ENCODE measurements at regions not wholly inside any gene's neighbourhood (a gene's known extent, or its start where the extent isn't known, plus 50 kb on each side); places are given as distances from the start of the nearest gene placed in this dataset.
"Not testable (repeated sequence)": the region's sequence is repeated elsewhere in the genome, so short reads cannot be mapped to it uniquely, and the experiment has no call there.

DNA sequence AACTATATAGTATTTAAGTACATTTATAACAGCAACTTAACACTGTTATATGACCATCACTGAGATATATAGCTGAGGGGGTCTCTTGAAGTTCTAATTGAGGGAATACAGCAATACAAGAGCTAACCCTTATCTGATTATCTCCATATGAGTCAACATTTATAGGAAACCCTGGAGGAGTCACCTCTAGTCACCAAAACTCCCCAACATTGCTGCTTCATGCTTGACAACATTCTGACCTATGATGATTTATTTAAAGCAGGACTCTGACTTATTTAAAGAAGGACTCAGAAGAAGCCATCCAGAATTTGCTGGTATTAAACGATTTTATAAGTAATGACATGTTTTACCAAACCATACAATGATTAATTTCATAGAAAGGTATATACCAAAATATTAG lies 182.6 kb upstream of the NOX3 start:
- no peaks in the 10 kb centered on the region for H3K4me1 ChIP-seq (ENCODE audit: insufficient read depth, low read length)
- H3K9ac ChIP-seq (ENCODE audit: low read depth, low read length), result no peak overlapping the region
- H3K36me3 ChIP-seq (ENCODE audit: insufficient read depth, low read length), result no peaks in the 10 kb centered on the region
- no peaks in the 10 kb centered on the region; the same call in 1 of the 2 replicates for H3K9me3 ChIP-seq (ENCODE audit: control insufficient read depth, insufficient read depth, low read length)

DNA sequence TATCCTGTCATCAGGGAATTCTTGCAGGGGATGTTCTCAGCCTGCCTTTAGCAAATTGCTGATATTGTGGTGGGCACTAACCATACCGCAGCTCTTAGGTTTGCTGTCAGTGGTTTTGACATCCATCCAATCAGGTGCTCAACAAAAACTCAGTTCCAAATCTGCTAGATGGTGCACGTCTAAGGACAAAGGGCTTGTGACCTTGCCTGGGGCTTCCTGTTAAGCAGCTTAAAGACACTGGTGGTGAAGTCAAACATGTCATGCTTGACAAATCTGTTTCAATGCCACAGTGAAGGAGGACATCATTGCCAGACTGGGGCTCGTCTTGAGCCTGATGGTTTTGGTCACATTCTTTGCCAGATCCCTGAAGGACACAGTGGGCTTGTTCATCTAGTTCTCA lies 179.8 kb upstream of the NOX3 start:
- H3K36me3 ChIP-seq (ENCODE audit: insufficient read depth, low read length), result no peaks in the 10 kb centered on the region
- no peaks in the 10 kb centered on the region for H3K4me1 ChIP-seq (ENCODE audit: insufficient read depth, low read length)
- H3K9ac ChIP-seq (ENCODE audit: low read depth, low read length), result no peak overlapping the region
- H3K9me3 ChIP-seq (ENCODE audit: control insufficient read depth, insufficient read depth, low read length), result no peaks in the 10 kb centered on the region; the same call in 1 of the 2 replicates

DNA sequence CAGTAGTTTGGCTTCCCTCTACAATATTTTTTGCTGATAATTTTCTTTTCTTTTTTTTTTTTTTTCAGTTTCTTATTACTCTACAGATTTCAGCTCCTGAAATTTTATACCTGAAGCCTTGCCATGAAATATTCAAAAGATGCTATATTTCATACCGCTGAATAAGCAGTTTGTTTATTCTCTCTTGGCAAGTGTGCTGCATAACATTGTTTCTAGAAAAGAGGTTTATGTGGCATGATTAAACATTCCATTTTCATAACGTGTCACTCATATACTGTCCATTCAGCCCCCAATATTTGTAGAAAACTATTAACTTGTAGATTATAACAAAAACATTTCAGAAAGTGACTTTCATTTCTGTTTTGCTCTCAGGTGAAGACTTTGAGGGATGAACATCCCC lies 174.4 kb upstream of the NOX3 start:
- Histone ChIP-seq H3K36me3 (ENCODE audit: insufficient read depth, low read length) (no peaks in the 10 kb centered on the region), H3K9me3 (ENCODE audit: control insufficient read depth, insufficient read depth, low read length) (no peaks in the 10 kb centered on the region), H3K9ac (ENCODE audit: low read depth, low read length) (no peak overlapping the region), H3K4me1 (ENCODE audit: insufficient read depth, low read length) (no peaks in the 10 kb centered on the region)

DNA sequence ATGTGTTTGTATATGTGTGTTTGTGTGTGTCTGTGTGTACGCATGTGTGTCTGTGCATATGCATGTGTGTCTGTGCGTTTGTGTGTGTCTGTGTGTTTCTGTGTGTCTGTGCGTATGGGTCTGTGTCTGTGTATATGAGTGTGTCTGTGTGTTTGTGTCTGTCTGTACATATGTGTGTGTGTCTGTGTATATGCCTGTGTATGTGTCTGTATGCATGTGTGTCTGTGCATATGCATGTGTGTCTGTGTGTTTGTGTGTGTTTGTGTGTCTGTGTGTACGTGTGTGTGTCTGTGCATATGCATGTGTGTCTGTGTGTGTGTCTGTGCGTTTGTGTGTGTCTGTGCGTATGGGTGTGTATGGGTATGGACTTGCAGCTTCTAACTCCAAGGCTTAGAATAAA lies 174.0 kb upstream of the NOX3 start:
- H3K9ac ChIP-seq (ENCODE audit: low read depth, low read length), result no peak overlapping the region
- no peaks in the 10 kb centered on the region for H3K36me3 ChIP-seq (ENCODE audit: insufficient read depth, low read length)
- no peaks in the 10 kb centered on the region for H3K4me1 ChIP-seq (ENCODE audit: insufficient read depth, low read length)
- no peaks in the 10 kb centered on the region for H3K9me3 ChIP-seq (ENCODE audit: control insufficient read depth, insufficient read depth, low read length)

DNA sequence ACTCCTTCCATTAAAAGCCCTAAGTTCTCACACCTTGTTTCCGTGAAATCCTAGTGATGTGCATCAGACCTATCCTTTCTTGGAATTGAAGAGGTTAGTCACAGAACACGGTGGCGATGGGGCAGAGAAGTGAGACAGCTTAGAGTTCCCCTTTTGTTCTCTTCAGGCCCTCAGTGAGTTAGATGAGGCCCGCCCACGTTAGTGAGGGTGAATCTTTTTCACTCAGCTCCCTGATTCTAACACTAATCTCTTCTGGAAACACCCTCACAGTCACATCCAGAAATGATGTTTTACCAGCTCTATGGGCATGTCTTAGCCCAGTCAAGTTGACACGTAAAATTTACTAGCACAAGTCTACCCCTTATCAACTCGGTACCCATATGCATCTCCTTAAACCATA lies 172.7 kb upstream of the NOX3 start:
- no peaks in the 10 kb centered on the region for H3K9me3 ChIP-seq (ENCODE audit: control insufficient read depth, insufficient read depth, low read length)
- peaks cover 4% of the 10 kb centered on the region for H3K4me1 ChIP-seq (ENCODE audit: insufficient read depth, low read length)
- no peaks in the 10 kb centered on the region for H3K36me3 ChIP-seq (ENCODE audit: insufficient read depth, low read length)
- H3K9ac ChIP-seq (ENCODE audit: low read depth, low read length), result no peak overlapping the region

DNA sequence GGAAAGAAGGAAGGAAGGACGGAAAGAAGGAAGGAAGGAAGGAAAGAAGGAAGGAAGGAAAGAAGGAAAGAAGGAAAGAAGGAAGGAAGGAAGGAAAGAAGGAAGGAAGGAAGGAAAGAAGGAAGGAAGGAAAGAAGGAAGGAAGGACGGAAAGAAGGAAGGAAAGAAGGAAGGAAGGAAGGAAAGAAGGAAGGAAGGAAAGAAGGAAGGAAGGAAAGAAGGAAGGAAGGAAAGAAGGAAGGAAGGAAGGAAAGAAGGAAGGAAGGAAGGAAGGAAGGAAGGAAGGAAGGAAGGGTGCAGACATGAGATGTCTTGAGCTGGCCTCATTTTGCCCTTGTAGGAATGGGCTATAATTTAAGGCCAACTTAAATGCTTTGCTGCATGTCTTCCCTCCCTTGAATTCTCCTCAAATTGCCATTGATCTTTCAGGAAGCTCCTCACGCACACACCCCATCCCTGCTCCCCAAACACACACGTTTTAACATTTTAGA lies 172.1 kb upstream of the NOX3 start:
- not testable (repeated sequence) for H3K4me1 ChIP-seq (ENCODE audit: insufficient read depth, low read length)

DNA sequence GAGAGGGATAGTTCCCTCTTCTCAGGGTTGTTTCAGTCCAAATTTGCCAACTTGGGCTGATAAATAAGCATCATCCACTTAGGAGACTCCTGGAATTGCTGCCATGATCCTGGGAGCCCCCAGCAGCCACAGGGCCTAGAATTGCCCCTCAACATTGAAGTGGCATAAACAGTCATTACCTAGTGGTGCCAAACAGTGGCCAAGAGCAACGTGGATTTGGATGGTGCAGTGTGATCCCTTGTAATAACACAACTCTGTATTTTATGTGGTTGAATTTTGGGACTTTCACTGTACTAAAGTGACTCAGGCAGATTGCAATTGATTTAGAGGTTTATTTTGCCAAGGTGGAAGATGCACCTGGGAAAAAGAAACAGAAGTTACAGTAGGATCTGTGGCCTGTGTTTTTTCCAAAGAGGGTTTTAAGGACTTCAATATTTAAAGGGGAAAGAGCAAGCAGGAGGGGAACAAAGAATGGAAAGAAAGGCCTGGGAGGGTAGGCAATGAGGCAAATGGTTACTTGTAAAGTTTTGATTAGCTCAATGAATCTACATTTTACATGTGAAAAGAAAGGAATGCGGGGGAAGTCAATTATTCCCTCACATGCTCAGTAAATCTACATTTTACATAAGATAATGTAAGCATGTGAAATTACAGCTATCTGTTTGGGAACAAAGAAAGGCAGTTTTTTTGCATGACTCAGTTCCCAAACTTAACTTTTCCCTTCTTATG lies 168.0 kb upstream of the NOX3 start:
- Histone ChIP-seq H3K9ac (ENCODE audit: low read depth, low read length) (no peak overlapping the region), H3K9me3 (ENCODE audit: control insufficient read depth, insufficient read depth, low read length) (no peaks in the 10 kb centered on the region), H3K36me3 (ENCODE audit: insufficient read depth, low read length) (no peaks in the 10 kb centered on the region), H3K4me1 (ENCODE audit: insufficient read depth, low read length) (peaks cover 6% of the 10 kb centered on the region)

More for the DNA sequence above, 172.1 kb upstream of the NOX3 start:
- H3K9me3 ChIP-seq (ENCODE audit: control insufficient read depth, insufficient read depth, low read length); H3K9ac ChIP-seq (ENCODE audit: low read depth, low read length); H3K36me3 ChIP-seq (ENCODE audit: insufficient read depth, low read length): not testable (repeated sequence)

DNA sequence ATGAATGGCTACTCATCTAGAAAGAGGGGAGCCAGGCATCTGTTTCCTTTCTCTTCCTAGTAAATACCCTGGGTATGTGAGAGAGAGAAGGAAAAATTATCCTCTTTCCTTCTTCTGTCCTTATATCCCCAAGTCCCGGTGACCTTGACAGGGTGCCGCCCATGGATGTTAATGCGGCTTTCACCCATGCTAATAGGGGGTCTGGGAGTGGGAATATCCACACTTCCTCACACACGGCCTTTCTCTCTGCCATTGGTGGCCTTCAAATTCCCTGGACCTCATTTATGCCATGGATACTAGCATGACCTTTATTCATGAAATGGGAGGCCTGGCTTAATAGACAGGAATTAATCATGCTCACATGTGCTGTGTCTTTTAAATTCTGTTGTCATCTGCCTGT lies 159.0 kb upstream of the NOX3 start:
- peaks cover 27% of the 10 kb centered on the region for H3K9me3 ChIP-seq (ENCODE audit: control insufficient read depth, insufficient read depth, low read length)
- no peaks in the 10 kb centered on the region for H3K4me1 ChIP-seq (ENCODE audit: insufficient read depth, low read length)
- no peak overlapping the region for H3K9ac ChIP-seq (ENCODE audit: low read depth, low read length)
- H3K36me3 ChIP-seq (ENCODE audit: insufficient read depth, low read length), result no peaks in the 10 kb centered on the region

DNA sequence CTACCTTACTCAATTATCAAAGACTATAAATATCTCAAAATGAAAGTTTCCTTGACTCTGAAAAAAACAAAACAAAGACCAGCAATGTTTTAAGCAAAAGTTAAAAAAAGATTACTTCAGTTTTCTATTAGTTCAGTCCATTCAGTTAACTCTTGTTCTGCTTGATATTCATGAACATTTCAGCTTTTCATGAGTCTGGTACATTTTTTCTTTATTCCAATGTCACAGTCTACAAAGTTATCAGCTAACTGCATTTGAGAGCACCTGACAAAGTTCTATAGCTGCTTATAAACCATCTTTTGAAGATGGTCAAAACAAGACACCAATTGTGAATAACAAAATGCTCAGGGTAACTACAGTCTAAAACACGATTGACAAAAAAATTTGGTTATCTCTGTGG lies 156.1 kb upstream of the NOX3 start:
- H3K9ac ChIP-seq (ENCODE audit: low read depth, low read length), result no peak overlapping the region
- H3K9me3 ChIP-seq (ENCODE audit: control insufficient read depth, insufficient read depth, low read length), result peaks cover 25% of the 10 kb centered on the region
- H3K4me1 ChIP-seq (ENCODE audit: insufficient read depth, low read length), result no peaks in the 10 kb centered on the region
- no peaks in the 10 kb centered on the region for H3K36me3 ChIP-seq (ENCODE audit: insufficient read depth, low read length)

DNA sequence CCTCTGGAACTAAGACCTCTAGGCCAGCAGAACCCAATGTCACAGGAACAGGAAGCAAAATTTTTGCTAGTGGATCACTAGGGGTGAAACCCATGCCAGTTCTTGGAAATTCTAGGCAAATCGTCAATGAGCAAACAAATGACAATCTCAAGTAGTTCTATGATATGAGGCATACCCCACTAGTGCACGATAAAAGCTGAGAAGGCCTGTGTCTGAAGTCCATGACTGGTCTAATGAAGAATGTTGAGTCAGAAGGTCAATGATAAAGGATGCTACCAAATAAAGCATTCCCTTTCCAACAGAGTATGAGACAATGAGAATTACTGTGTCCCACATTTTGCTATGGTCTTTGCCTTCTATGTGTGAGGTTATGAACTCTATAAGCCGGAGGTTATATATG lies 149.4 kb upstream of the NOX3 start:
- no peaks in the 10 kb centered on the region for H3K36me3 ChIP-seq (ENCODE audit: insufficient read depth, low read length)
- no peak overlapping the region for H3K9ac ChIP-seq (ENCODE audit: low read depth, low read length)
- no peaks in the 10 kb centered on the region for H3K4me1 ChIP-seq (ENCODE audit: insufficient read depth, low read length)
- H3K9me3 ChIP-seq (ENCODE audit: control insufficient read depth, insufficient read depth, low read length), result no peaks in the 10 kb centered on the region; the same call in 1 of the 2 replicates

DNA sequence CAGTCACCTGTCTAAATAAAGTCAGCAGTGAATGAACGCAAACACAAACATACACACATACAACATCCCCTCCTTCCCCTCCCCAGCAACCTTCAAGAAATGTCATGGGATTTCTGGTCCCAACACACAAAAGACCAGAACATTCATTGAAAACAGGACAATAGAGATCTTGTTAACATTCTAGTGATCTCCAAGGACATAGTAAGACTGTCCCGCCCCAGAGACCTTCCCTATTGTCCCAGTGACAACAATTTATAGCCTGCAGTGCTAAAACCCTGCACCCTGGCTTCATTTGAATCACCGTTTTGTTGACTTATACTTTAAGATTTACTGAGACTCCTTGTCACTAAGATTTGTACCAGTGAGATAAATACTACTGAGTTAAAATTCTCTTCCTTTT lies 143.9 kb upstream of the NOX3 start:
- Histone ChIP-seq H3K9ac (ENCODE audit: low read depth, low read length) (no peak overlapping the region), H3K4me1 (ENCODE audit: insufficient read depth, low read length) (no peaks in the 10 kb centered on the region; the same call in 1 of the 2 replicates), H3K36me3 (ENCODE audit: insufficient read depth, low read length) (no peaks in the 10 kb centered on the region), H3K9me3 (ENCODE audit: control insufficient read depth, insufficient read depth, low read length) (no peaks in the 10 kb centered on the region)

DNA sequence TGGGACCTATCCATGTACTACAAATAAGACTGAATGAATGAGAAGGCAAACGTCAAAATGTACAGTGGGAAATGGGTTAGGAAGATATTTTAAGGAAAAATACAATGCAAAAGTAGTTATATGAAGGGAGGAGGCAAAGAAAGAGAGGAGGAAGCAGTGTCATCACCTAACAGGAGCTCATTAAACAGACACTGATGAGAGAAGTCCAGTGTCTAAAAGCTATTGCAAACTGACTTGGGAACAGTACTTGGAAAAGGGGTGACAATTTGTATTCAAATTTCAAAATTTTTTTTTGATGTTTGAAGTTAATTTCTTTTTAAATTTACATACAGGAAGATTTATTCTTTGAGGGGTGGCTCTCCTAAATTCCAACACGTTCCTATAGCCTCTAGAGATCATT lies 143.5 kb upstream of the NOX3 start:
- Histone ChIP-seq H3K9ac (ENCODE audit: low read depth, low read length) (no peak overlapping the region), H3K36me3 (ENCODE audit: insufficient read depth, low read length) (no peaks in the 10 kb centered on the region), H3K4me1 (ENCODE audit: insufficient read depth, low read length) (no peaks in the 10 kb centered on the region; the same call in 1 of the 2 replicates), H3K9me3 (ENCODE audit: control insufficient read depth, insufficient read depth, low read length) (no peaks in the 10 kb centered on the region)

DNA sequence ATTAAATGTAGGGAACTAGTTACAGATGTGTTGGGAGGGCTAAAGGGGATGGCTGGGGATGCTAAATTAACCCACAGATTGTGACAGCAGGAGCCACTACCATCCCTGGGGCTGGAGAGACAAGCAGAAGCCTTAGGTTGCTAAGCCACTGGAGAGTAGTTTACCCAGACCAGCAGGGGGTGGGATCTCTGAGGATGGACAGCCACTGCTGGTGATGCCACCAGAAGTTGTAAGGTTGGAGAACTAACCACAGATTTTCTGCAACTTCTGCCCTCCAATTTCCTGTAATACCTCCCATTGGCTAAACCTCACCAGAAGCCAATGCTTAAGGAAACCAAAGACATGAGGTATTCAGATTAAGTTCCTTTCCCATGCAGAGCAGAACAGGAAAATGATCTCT lies 139.6 kb upstream of the NOX3 start:
- Histone ChIP-seq H3K9ac (ENCODE audit: low read depth, low read length) (no peak overlapping the region), H3K36me3 (ENCODE audit: insufficient read depth, low read length) (no peaks in the 10 kb centered on the region), H3K4me1 (ENCODE audit: insufficient read depth, low read length) (no peaks in the 10 kb centered on the region; the same call in 1 of the 2 replicates), H3K9me3 (ENCODE audit: control insufficient read depth, insufficient read depth, low read length) (no peaks in the 10 kb centered on the region)

DNA sequence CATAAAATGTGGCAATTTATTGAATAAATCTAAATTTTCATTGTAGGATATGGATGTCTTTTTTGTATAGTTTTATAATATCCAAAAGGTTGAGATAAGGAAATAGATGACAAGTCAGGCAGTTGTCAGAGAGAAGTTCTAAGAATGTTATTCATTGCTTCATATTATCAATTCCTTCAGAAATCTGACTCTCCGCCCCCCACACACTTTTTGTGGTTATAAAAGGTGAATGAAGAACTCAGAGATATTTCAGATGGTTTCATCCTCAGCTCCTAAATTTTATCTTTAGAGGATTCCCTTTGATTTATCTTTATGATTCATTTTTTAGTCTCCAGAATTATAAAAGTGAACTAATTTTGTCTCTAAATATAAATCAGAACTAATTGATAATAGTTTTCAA lies 136.1 kb upstream of the NOX3 start:
- H3K9ac ChIP-seq (ENCODE audit: low read depth, low read length), result no peak overlapping the region
- H3K4me1 ChIP-seq (ENCODE audit: insufficient read depth, low read length), result no peaks in the 10 kb centered on the region
- no peaks in the 10 kb centered on the region for H3K9me3 ChIP-seq (ENCODE audit: control insufficient read depth, insufficient read depth, low read length)
- H3K36me3 ChIP-seq (ENCODE audit: insufficient read depth, low read length), result no peaks in the 10 kb centered on the region

DNA sequence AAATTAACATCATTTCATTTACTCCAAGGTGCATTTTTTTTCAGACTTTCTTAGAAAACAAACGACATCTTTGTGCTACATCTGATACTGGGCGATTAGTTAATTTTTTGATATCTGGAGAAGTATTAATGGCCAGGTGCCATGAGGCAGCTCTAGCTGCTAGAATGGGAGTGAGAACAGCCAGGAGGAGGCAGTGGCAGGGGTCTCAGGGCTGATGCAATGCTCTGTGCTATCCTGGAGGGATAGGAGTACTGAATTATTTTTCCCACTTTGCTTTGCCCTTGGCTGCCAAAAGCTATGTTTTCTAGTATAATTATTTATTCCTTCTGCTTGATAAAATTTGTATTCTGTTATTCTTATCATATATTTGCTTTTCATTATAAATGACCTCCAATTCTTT lies 133.6 kb upstream of the NOX3 start:
- H3K36me3 ChIP-seq (ENCODE audit: insufficient read depth, low read length), result no peaks in the 10 kb centered on the region
- no peaks in the 10 kb centered on the region for H3K4me1 ChIP-seq (ENCODE audit: insufficient read depth, low read length)
- no peak overlapping the region for H3K9ac ChIP-seq (ENCODE audit: low read depth, low read length)
- no peaks in the 10 kb centered on the region for H3K9me3 ChIP-seq (ENCODE audit: control insufficient read depth, insufficient read depth, low read length)

Measured in ES-I3 (cell line).